Stimulated activated CD4-positive, alpha-beta T cell treated with anti-CD3 and anti-CD28 coated beads, Interleukin-1b, Interleukin-23, amount 100 ng/mL, for 24 hours (primary cell): ENCODE measurements at regions not wholly inside any gene's neighbourhood (a gene's known extent, or its start where the extent isn't known, plus 50 kb on each side); places are given as distances from the start of the nearest gene placed in this dataset.
"Not testable (repeated sequence)": the region's sequence is repeated elsewhere in the genome, so short reads cannot be mapped to it uniquely, and the experiment has no call there.

Experiments
- DNase-seq, 4 experiments: peaks; one replicate each; pipeline ENCODE4 v3.0.0-alpha.2; 2020; ENCODE audit warnings: low read depth in 4 of 4, low spot score in 1 of 4

DNA sequence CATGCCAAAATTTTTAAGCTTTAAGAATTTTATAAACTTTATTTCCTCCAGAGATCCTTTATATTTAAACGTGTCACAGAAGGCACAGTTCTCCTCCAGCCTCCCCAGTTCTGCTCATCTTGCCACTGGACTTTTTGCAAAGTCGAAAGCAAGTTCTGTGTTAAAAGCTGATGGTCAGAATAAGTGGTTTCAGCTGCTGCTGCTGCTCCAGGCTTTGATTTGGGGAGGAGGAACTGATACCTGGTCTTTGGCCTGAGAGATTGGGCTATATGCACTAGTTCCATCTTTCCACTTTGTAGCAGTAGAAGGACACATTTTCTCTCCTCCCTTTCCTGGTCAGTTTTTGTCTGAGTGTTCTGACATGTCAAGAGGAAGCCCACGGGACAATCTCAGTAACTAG, 435.9 kb upstream of the PHF14 start:
- DNase-seq = no peak

DNA sequence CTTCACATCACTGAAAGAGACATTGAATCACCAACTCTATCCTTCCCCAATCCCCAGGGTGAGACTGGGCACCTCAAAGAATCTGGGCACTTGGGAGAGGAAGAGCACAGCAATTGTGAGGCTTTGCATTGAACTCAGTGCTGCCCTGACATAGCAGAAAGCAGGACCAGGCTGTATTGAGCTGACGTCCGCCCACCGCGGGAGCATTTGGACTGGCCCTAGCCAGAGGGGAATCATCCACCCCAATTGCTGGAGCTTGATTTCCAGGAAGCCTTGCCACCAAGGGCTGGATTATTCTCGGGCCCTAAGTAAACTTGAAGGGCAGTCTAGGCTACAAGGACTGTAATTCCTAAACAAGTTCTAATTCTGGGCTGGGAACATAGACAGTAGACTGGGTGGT, 416.3 kb upstream of the PHF14 start:
- no peak for DNase-seq

DNA sequence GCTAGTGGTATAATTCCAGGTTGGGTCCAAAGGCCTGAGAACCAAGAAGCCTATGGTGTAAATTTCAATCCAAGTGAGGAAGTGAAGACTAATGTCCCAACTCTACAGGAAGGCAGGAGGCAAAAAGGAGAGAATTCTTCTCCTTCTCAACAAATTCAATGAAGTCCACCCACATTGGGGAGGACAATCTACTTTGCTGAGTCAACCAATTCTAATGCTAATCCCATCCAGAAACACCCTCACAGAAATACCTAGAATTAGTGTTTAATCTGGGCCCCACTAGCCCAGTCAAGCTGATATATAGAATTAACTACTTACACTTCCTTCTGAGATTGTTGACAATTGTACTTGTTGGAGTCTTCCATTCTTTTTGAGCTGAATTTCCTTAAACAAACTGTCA, 413.2 kb upstream of the PHF14 start:
- DNase-seq = no peak

DNA sequence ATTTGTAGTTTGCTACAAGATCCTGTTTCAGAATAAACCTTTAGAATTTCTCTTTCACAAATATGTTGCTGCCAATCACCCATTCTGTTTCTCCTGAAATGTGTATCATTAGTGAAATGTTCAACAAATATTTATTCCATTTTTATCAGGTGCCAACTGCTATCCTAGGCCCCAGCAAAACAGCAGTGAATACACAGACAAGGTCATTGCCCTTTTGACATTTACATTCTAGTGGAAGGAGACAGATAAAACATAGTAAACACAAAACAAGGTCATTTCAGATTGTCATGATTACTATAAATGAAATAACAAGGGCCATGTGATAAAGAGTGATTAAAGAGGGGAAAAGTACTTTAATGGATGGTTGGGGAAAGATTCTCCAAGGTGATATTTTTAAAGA, 404.8 kb upstream of the PHF14 start:
- no peak for DNase-seq

DNA sequence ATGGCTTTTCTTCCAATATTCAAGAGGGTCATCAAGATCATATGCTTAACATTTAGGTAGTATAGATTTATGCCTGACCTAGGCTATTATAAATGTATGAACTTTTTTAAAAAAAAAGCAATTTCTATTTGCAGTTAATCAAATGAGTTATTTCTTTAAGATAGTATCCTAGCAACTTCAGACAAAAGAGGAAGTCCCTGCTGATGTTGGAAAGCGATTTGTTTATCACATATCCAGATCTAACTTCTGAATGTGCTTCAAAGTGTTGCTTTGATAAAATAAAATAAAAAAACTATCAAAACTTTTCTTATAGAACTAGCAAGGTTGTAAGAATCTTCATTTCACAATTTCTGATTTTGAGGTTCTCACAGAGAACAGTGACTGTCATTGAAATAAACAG, 401.9 kb upstream of the PHF14 start:
- DNase-seq = no peak

DNA sequence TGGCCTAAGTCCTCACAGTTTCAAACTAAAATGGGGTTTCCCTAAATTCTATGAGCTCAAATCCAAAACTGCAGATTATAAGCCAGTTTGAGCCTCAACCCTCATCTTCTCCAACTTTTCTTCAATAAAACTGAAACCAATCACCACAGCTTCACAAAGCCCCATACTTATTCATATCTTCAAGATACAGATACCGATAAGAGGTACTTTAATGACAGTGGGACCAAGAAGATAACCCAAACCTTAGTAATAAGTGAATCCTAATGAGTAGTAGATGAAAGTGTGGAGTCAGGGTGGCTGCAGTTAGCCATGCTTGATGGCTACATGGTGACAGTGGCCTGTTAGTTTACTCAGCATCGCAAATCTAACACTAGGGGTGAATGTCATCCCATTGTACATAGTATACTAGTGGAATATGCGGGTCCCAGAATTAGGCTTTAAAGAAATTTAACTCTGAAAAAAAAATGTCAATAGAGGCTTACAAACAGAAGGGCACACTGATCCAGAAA, 395.8 kb upstream of the PHF14 start:
- no peak for DNase-seq

DNA sequence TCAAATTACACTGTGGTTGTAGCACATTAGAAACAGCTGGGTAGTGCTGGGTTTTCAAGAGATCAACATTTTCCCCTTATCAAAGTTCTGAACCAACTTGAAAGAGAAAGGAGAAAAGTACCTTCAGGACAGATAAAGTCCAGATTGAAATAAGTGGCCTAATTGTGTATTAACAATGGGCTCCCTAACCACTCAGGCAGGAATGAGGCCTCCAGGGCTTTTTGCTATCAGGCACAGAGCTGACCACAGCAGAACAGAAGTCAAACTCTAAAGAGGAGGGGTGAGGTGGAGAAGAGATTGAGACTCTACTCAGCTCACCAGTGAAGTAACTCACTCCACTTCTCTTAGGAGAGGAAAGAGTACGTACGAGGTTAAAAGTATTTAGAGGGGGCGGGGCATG, 394.1 kb upstream of the PHF14 start:
- DNase-seq = no peak

DNA sequence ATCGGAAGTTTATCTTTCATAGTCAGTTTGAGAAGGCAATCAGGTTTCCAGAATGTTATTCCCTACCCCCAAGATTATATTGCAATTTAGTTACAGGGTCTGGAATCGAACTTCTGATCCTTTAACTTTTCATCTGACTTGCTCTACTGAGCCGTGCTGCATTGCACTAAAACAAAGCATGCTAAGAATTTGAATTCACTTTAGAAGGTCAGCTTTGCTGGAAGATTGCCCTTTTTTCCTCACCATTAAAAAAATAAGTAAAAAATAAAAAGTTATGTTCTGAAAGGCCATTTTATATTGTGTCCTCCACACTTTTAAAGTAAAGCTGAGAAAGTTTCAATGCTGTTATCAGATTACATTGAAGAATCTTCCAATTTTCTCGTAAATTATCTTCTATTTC, 388.8 kb upstream of the PHF14 start:
- no peak for DNase-seq

DNA sequence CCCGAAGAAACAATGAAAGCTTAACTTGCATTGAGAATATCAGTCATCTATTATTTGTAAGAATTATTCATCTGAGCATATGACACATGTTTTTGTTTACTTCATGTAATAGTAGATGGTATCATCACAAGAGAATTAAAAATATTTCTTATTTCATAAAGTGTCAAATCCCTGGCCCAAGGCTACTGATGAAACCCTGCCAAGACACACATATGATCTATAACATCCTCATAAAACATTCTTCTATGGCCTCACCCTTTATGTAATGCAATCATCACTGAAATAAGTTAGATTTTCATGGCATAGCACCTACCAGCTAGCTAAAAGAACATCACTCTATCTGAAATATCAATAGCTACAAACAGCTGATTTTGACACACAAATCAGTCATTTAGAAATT, 385.6 kb upstream of the PHF14 start:
- DNase-seq = no peak

DNA sequence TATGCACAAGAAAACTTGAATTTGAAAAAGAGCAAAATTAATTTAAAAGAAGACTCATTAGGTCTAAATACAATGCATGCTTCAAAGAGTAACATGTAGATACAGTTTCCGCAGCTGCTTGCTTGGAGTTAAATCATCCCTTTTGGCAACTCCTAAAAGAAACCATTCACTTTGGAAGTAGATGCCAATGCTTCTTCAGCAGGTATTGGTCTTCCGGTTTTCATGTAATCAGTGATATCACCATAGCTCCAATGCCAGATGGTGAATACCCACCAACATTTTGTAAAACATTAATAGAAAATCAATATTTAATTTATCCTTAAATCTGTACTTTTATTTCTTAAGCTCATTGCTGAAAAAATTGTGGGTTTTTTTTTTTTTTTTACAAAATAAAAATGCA, 381.1 kb upstream of the PHF14 start:
- DNase-seq = no peak

DNA sequence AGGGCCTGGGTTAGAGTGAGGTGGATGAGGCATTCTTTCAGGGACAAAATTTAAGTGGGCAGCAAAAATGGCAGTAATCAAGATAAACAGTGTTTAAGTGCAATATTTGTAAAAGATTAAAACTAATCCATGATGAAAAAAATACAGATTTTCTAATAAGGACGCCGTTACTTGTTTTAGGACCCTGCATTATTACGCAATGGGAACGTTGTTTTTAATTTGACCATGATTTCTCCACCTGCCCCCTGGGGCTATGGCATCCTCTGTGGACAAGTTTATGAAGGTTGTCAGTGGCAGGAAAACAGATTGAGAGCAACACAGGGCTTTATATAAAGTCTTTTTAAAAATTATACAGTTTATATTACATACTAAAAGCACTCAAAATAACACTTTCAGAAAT, 380.6 kb upstream of the PHF14 start:
- DNase-seq = no peak

DNA sequence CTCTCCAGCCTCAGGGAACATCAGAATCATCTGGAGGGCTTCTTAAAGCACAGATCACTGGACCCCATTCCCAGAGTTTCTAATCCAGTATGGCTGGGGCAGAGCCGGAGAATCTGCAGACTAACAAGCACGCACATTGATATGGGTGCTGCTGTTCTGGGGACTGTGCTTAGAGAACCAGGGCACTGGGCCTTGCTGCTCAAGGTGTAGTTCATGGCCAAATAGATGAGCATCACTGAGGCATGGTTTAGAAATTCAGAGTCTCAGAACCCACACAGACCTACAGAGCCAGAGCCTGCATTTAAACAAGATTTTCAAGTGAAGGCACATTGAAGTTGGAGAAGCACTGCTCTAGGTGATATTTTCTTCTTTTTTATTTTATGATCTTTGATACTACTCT, 376.8 kb upstream of the PHF14 start:
- DNase-seq = no peak

DNA sequence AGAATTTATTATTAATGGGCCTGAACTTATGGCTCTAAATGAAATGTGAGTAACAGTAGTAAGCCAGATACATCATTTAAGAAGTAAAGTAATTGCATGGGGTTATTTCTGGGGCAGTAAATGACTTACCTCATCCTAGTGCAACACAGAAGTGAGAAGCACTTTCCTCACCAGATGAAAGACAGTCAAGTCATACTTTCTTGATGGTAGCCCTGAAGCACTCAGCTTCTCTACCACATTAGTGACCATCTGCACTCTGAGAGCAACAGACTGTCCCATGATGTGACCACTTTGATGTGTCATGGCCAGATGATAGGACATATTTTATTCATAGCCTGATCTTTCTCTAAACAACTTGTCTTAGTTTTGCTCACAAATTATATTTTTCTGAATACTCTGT, 369.5 kb upstream of the PHF14 start:
- DNase-seq = no peak

DNA sequence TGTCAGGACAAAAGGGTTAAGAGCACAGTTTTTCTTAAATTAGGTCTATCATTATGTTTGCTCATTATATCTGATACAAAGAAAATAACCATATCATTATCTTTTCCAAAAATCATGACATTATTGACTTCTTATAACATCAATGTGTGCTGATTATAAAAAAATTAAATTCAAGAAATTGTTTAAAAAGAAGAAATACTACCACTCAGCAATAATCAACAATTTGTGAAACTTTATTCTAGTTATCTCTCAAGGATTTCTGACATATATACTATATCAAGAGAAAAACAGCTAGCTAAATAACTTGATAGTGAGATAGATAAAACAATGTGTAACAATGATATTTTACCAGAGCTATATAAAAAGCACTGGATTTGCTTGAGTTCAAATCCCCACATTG, 360.7 kb upstream of the PHF14 start:
- no peak for DNase-seq

DNA sequence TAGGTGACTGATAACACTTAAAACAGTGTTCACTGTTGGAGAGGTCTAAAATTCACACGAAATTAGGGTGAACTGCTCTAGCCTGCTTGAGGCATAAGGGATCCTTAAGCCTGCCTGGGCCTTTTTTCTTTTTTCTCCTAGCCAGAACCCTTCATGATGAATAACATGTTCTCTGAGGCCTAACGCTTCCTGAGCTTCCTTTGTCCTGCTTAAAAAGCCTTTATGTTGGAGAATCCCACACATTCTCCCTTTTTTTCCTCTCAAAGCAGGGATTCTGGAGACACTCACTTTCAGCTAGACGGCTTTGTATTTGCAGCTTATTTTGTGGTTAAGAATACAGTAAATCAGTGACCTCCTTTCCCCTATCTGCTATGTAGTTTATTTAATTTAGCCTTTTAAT, 354.7 kb upstream of the PHF14 start:
- no peak for DNase-seq

DNA sequence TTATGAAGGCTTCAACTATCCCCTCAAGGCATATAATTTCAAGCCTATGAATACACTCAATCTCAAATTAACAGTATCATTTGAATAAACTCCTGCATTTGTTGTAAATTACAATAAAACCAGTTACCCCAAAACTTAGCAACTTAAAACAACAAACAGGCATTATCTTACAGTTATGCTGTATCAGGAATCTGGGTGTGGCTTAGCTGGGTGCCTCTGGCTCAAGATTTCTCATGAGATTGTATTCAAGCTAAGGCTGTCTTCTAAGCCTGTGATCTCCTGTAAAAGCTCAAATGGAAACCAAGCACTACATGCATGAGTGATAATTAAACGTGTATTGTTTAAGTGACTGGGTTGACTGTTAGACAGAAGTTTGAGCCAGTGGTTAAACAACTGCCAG, 341.0 kb upstream of the PHF14 start:
- DNase-seq = no peak

DNA sequence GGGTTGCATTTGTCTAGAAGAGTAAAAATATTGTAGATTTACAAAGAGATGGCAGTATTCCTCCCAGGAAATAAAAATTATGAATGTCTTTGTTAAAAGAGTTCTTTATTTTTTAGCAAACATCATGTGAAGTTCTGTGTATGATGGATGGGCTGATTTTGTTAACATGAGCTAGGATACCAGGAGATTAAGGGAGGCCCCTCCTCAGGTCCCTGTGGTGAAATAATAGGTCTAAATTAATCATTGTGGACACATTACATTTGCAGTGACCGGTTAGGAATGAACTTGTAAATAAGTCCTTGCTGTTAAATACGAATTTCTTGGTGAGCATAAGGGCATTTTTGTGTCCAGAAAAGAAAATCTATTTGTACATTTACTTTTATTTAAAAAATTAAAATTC, 339.4 kb upstream of the PHF14 start:
- no peak for DNase-seq

DNA sequence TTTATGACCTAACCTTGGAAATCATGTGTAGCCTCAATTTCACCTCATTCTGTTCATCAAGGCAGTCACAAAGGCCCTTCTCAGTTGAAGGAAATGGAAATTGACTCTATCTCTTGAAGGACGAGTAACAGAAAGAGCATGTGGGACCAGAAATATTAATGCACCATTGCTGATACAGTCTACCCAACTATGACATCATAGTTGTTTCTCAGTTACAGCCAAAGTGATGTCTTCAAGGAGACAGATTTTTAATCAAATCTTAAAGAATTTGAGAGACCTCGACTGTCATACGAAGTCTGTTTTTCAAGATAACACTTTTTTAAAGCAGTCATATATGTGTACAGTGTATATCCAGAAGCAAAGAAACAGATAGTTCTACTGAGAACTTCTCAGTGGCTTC, 335.7 kb upstream of the PHF14 start:
- no peak for DNase-seq

DNA sequence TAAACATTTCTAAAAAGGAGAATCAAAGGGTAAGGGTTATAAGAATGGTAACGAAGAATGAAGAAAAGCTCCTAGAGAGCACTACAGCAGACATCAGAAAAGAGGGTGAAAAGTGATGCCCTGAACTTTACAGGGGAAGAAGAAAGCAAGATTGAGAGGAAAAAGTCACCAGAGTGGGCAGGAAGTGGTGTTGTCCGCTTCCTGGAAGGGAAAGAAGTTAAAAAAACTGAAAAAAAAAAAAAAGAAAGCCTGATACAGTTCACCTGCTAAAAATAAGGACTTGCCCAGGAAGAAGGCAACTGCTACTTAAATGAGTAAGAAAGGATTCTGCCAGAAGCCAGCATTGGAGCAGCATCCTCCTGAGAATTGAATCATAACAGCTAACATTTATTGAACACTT, 330.1 kb upstream of the PHF14 start:
- DNase-seq = no peak

DNA sequence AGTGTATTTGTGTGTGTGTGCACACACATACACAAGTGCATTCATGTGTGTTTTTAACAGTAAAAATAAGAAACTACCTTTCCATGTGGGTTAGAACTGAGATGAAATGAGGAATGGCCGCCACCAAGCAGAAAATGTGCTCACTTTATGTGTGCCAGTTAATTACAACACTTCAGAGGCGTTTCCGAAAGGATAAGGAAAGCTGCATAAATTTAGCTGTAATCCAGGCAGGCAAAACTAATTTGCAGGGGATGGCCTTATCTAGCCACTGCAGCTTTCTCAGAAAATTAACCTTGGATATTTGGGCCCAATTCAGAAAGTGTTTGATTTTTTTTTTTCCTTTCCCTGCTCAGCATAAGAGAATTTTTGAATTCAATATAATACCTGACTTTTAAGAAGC, 328.8 kb upstream of the PHF14 start:
- DNase-seq = no peak

DNA sequence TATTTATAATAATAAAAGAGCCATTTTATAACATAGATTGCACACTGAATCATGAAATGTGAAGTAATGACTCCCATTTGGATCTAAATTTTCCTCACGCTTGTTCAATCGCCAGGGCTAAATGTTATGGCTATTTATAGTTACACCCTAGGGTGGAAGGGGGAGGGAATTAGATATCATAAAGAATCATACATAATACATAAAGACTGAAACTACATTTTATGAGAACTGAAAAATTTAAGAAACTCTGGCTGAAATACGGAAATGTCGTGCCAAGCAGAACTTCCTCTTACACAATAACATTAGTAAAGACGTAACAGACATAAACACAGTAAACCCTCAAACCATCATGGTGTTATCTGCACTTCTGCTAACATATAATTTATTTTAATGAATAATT, 327.5 kb upstream of the PHF14 start:
- DNase-seq = no peak

DNA sequence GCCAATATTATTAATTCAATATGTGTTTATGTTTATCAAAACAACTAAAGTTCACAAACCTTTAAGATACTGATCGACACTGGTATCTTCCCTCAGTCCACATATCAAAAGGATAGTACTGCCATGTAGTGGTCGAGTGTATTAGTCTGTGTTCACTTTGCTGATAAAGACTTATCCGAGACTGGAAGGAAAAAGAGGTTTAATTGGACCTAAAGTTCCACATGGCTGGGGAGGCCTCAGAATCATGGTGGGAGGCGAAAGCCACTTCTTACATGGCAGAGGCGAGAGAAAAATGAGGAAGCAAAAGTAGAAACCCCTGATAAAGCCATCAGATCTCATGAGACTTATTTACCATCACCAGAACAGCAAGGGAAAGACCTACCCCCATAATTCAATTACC, 325.4 kb upstream of the PHF14 start:
- DNase-seq = no peak

DNA sequence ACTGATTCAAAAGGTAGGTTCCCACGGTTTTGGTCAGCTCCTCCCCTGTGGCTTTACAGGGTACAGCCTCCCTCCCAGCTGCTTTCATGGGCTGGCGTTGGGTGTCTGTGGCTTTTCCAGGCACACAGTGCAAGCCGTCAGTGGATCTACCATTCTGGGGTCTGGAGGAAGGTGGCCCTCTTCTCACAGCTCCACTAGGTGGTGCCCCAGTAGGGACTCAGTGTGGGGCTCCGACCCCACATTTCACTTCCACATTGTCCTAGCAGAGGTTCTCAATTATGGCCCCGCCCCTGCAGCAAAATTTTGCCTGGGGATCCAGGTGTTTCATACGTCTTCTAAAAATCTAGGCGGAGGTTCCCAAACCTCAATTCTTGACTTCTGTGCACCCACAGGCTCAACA, 324.6 kb upstream of the PHF14 start:
- DNase-seq = not testable (repeated sequence)

DNA sequence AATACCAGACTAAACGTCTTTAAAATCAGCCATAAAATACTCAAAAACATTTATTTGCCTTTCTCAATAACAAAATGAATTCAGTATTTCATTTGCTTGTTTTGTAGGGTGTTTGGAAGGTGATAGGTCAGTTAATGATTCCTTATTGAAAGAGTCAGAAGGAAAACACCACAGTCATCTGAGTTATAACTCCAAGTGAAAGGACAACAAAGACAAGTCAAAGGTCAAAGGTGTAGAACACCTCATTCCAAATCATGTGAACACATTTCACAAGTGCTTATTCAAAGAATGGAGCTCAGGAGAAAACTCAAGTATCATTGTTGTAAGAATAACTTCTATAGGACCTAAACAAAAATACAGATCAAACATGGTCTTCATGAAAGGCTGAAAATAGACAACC, 318.6 kb upstream of the PHF14 start:
- no peak for DNase-seq
